ENCODE measurements at regions not wholly inside any gene's neighbourhood (a gene's known extent, or its start where the extent isn't known, plus 50 kb on each side); places are given as distances from the start of the nearest gene placed in this dataset.

- DNase-seq: no peak
Measured at GRCh38 chr20:50314678-50315335, 124.2 kb downstream of the CEBPB start.

GRCh38 chr20:50315586-50316551, 125.2 kb downstream of the CEBPB start:
- DNase-seq: no peak

- no peak for DNase-seq
Measured at GRCh38 chr20:50317116-50317515, 126.5 kb downstream of the CEBPB start.

GRCh38 chr20:50317609-50318008, 127.0 kb downstream of the CEBPB start:
- DNase-seq: no peak

DNA sequence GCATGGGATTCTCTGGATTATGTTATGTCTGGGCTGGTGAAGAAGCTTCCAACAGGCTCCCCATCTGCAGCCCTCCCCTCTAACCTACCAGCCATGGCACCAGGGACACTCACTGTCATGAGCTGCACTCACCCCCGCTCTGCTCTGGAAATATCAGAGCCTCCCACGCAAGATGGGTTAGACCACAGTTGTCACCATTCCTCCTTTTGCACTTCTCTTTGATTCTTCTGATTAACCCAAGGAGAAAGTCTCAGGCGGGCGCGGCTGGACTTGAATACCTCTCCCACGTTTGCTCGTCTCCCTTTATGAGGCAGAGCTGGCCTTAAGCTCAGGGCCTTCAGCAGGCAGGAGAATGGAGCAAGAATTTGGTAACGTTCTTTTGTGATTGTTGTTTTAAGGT, 128.1 kb downstream of the CEBPB start:
- DNase-seq: no peak

DNA sequence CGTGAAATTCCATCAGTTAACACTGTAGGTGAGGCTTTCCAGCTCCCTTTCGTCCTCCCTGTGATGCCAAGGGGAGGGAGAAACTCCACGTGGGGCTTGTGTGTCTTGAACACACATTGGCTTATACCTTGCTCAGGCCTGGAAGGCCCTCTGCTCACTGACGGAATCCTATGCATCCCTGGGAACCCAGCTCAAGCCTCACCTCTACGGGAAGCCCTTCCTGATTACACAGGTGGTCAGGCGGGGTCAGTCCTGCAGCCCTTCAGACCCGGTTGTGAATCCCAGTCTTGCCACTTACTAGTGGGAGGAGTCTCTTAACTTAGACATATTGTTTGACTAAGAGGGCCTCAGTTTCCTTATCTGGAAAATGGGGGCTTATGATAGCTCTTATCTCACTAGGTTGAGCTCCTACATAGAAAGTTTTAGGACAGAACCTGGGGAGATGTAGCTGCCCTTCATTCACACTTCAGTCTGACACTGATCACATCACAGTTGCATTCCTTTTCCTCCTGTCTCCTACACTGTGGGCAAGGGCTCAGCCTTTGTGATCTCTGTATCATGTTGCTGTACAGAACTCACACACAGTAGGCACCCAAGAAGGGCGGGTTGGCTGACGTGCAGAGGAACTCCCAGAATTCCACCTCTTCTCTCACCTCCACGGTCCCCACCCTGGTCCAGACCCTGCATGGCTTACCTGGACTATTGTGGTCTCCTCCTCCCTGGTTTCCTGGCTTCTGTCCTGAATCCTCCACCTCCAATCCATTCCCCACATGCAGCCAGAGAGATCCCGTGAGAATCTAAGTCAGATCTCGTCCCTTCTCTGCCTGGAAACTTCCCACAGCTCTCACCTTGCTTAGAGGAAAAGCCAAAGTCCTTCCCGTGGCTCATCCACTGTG, 129.6 kb downstream of the CEBPB start:
- no peak for DNase-seq

DNA sequence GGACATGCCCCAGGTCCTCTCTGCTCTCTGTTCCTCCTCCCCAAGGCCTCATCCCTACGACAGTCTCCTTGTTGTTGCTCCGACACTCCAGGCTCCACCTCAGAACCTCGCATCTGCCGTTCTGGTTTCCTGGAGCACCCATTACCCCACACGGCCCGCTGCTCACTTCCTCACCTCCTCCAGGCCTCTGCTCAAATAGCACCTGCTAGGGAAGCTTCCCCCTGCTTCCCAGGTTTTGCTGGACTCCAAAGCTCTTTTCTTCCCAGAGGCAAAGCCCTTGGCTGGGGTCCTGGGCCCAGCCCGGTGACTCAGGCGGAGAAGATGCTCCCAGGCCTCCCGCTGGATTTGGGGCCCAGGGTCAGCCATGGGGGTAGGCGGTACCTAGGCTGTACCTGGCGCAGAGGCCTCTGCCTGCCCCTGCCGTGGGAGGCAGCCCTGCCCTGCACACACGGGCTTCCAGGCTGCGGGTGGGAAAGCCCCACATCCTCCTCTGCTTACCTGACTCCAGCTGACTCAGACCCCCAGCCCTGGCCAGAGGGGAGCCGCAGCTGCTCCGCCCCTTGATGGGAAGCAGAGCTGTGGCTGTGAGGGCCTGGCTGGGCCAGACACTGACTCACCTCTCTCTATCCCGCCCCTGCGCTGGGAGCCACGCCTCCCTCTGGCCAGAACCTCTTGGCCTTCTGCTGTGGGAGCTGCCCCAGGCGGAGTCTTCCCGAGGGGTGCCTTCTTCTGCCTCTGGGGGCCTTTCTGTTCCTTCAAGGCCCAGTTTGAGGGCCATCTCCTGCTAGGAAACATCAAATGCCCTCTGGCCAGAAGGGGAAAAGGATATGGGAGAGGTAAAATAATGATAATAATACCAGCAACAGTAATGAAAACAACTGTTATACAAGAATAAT, 130.5 kb downstream of the CEBPB start:
- no peak for DNase-seq

GRCh38 chr20:50321797-50322480, 131.3 kb downstream of the CEBPB start:
- DNase-seq: no peak

- no peak for DNase-seq
Measured at GRCh38 chr20:50322703-50323131, 132.1 kb downstream of the CEBPB start.

- DNase-seq: no peak
Measured at GRCh38 chr20:50323209-50323608, 132.6 kb downstream of the CEBPB start.

GRCh38 chr20:50323777-50324775, 133.4 kb downstream of the CEBPB start:
- DNase-seq: no peak

DNA sequence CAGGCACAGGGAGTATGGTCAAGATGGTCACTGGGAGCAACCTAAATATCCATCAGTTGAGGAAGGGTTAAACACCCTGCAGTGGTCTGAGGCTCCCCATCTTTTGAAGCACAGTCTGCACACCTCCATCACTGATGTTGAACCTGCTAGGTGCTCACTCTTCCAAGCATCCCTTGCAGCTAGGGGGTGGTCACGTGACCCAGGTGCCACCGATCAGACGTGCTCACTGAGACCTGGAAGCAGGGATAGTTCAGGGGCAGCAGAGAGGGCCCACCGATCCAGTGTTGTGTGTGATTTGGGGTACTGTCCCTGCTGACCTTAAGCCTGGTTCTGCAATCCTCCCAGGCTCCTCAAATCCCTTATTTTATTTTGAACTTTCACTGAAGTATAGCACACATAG, 134.6 kb downstream of the CEBPB start:
- no peak for DNase-seq

DNA sequence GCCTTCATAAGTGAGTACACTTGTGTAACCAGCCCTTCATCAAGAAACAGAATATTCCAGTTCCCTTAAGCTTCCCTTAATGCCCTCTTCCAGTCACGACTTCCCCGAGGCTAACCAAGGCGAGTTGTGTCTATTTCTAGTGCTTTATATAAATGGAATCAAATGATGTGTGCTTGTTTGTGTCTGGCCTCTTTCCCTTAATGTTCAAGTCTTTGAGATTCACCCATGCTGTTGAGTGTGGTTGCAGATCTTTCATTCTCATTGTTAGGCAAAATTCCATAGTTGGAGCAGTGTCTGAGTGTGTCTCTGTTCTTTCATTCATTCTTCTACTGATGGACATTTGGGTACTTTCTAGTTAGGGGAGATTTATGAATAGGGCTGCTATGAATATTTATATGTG, 135.0 kb downstream of the CEBPB start:
- DNase-seq: no peak

DNA sequence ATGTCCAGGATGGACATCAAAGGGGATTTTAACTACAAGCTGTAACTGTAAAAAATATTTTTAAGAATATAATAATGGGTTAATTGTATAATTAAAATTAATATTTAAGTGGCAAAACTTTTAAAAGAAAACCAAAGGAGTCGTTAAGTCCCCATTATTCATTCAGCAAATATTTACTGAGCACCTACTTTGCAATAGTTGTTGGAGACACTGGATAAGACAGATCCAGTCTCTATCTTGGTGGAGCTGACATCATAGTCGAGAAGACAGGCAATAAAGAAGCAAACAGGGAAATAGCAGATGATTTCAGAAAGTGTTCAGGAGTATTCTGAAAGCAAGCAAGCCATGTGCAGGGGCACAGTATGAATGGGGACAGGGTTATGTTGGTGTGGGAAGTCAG, 137.0 kb downstream of the CEBPB start:
- no peak for DNase-seq

DNA sequence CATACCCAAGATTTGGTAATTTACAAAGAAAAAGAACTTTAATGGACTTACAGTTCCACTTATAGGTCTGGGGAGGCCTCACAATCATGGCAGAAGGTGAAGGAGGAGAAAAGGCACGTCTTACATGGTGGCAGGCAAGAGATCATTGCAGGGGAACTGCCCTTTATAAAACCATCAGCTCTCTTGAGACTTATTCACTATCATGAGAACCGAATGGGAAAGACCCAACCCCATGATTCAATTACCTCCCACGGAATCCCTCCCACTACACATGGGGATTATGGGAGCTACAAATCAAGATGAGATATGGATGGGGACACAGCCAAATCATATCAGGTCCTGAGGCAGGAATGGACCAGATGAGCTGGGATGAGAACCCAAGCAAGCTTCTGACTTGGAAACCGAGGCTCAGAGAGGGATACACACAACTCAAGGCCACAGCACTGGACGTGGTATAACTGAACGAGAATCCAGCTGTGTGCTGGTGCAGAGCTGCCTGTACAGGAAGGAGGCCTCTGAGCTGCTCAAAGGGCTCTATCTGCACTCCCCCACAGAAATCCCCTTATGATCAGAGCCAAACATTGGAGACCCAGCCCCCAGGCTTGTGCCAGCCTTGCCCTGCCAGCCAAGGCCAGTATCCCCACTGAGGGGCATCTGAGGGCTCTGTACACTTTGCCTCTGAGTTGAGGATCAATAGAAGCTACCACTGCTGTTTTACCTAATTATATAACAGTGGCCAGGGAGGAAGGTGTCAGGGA, 137.8 kb downstream of the CEBPB start:
- no peak for DNase-seq

- DNase-seq: no peak
Measured at GRCh38 chr20:50328996-50329898, 138.6 kb downstream of the CEBPB start.

GRCh38 chr20:50329981-50330503, 139.4 kb downstream of the CEBPB start:
- no peak for DNase-seq

Measured in NCI-H2081 treated with DMSO at 0.1 percent for 48 hours (cell line).